Amygdala (tissue), 56 donors: ENCODE measurements at regions not wholly inside any gene's neighbourhood (a gene's known extent, or its start where the extent isn't known, plus 50 kb on each side); places are given as distances from the start of the nearest gene placed in this dataset.
"Not testable (repeated sequence)": the region's sequence is repeated elsewhere in the genome, so short reads cannot be mapped to it uniquely, and the experiment has no call there.

Experiments used
- DNase-seq, 56 donors: peaks; one replicate each; lab custom pipeline; 2025; lab: John Stamatoyannopoulos, UW

GRCh38 chr9:78437806-78438205, 140.9 kb downstream of the PSAT1 start:
- peak in 1 of 56 donors; percentile 6 for DNase-seq

GRCh38 chr9:78438211-78438610, 141.3 kb downstream of the PSAT1 start:
- peak in 14 of 56 donors; percentile 7 to 46 (median 26) for DNase-seq

GRCh38 chr9:78438780-78439179, 141.9 kb downstream of the PSAT1 start:
- no peak for DNase-seq

GRCh38 chr9:78439190-78439865, 142.4 kb downstream of the PSAT1 start:
- peak; percentile 15 to 92 (median 72) for DNase-seq

GRCh38 chr9:78439866-78440830, 143.2 kb downstream of the PSAT1 start:
- DNase-seq, result peak in 1 of 56 donors; percentile 6

- no peak for DNase-seq
These were observed 144.5 kb downstream of the PSAT1 start for GRCh38 chr9:78441396-78441795.

GRCh38 chr9:78441822-78442431, 145.0 kb downstream of the PSAT1 start:
- no peak for DNase-seq

- not testable (repeated sequence) for DNase-seq
These were observed 145.7 kb downstream of the PSAT1 start for GRCh38 chr9:78442577-78442976.

- DNase-seq, result no peak
These were observed 147.0 kb downstream of the PSAT1 start for GRCh38 chr9:78443946-78444345.

- no peak for DNase-seq
These were observed 152.2 kb downstream of the PSAT1 start for GRCh38 chr9:78448960-78449673.

- DNase-seq, result no peak
These were observed 156.5 kb downstream of the PSAT1 start for GRCh38 chr9:78453450-78453849.

GRCh38 chr9:78462611-78463010, 165.7 kb downstream of the PSAT1 start:
- no peak for DNase-seq

GRCh38 chr9:78463750-78464149, 166.8 kb downstream of the PSAT1 start:
- DNase-seq, result no peak

- DNase-seq, result no peak
These were observed 171.3 kb downstream of the PSAT1 start for GRCh38 chr9:78468231-78468630.

GRCh38 chr9:78468974-78469576, 172.2 kb downstream of the PSAT1 start:
- DNase-seq, result no peak

GRCh38 chr9:78470216-78470615, 173.3 kb downstream of the PSAT1 start:
- no peak for DNase-seq

GRCh38 chr9:78470741-78471140, 173.8 kb downstream of the PSAT1 start:
- DNase-seq, result no peak

- DNase-seq, result no peak
These were observed 175.2 kb downstream of the PSAT1 start for GRCh38 chr9:78472111-78472510.

GRCh38 chr9:78479441-78479840, 182.5 kb downstream of the PSAT1 start:
- no peak for DNase-seq

- DNase-seq, result no peak
These were observed 189.7 kb downstream of the PSAT1 start for GRCh38 chr9:78486661-78487060.
